ENCODE measurements at regions not wholly inside any gene's neighbourhood (a gene's known extent, or its start where the extent isn't known, plus 50 kb on each side); places are given as distances from the start of the nearest gene placed in this dataset.

- no peaks in the 10 kb centered on the region for H3K79me2 ChIP-seq (ENCODE audit: control insufficient read depth, insufficient read depth, low read length)
- no peaks in the 10 kb centered on the region for H3K27me3 ChIP-seq (ENCODE audit: control insufficient read depth, insufficient read depth, low read length)
- no peak overlapping the region for H3K27ac ChIP-seq (ENCODE audit: insufficient read depth, low read length)
- no peak overlapping the region for H3K4me2 ChIP-seq (ENCODE audit: extremely low read depth, insufficient read depth, low read length)
- TF ChIP-seq, protein P1, sequence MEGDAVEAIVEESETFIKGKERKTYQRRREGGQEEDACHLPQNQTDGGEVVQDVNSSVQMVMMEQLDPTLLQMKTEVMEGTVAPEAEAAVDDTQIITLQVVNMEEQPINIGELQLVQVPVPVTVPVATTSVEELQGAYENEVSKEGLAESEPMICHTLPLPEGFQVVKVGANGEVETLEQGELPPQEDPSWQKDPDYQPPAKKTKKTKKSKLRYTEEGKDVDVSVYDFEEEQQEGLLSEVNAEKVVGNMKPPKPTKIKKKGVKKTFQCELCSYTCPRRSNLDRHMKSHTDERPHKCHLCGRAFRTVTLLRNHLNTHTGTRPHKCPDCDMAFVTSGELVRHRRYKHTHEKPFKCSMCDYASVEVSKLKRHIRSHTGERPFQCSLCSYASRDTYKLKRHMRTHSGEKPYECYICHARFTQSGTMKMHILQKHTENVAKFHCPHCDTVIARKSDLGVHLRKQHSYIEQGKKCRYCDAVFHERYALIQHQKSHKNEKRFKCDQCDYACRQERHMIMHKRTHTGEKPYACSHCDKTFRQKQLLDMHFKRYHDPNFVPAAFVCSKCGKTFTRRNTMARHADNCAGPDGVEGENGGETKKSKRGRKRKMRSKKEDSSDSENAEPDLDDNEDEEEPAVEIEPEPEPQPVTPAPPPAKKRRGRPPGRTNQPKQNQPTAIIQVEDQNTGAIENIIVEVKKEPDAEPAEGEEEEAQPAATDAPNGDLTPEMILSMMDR (conservative IDR thresholded peaks at IDR 0.05 in 1 of 2, IDR thresholded peaks at IDR 0.05 in 1 of 2; ENCODE audit: low read depth in 1 of 2, low read length in 2 of 2): no peak
- TF ChIP-seq EZH2 (IDR thresholded peaks at IDR 0.05; ENCODE audit: low read length, missing control alignments): no peak
- H3K4me3 ChIP-seq (replicated peaks in 1 of 4; ENCODE audit: control extremely low read depth in 1 of 4, insufficient read depth in 1 of 4, low read depth in 3 of 4, low read length in 4 of 4): no peak overlapping the region
- no peak overlapping the region for H3K9ac ChIP-seq (ENCODE audit: insufficient read depth, low read length)
- H3K36me3 ChIP-seq (ENCODE audit: control insufficient read depth, insufficient read depth, low read length): no peaks in the 10 kb centered on the region
- H2AFZ ChIP-seq (ENCODE audit: low read length): no peak overlapping the region
- no peaks in the 10 kb centered on the region for H4K20me1 ChIP-seq (ENCODE audit: control insufficient read depth, extremely low read depth, insufficient read depth, low read length)
- DNase-seq (ENCODE audit: low read depth in 2 of 2): no peak
- no peaks in the 10 kb centered on the region for H3K4me1 ChIP-seq (ENCODE audit: control insufficient read depth, extremely low read depth, insufficient read depth, low read length)
- no peaks in the 10 kb centered on the region for H3K9me3 ChIP-seq (ENCODE audit: control insufficient read depth, insufficient read depth, low read depth, low read length)
Measured at GRCh38 chr9:82616545-82616944, 446.4 kb downstream of the RASEF start.

GRCh38 chr9:82621447-82621846 is 441.5 kb downstream of the RASEF start:
- Histone ChIP-seq H3K4me3 (replicated peaks in 1 of 4; ENCODE audit: control extremely low read depth in 1 of 4, insufficient read depth in 1 of 4, low read depth in 3 of 4, low read length in 4 of 4) (no peak overlapping the region), H3K9me3 (ENCODE audit: control insufficient read depth, insufficient read depth, low read depth, low read length) (no peaks in the 10 kb centered on the region), H3K9ac (ENCODE audit: insufficient read depth, low read length) (no peak overlapping the region), H3K27me3 (ENCODE audit: control insufficient read depth, insufficient read depth, low read length) (no peaks in the 10 kb centered on the region), H3K27ac (ENCODE audit: insufficient read depth, low read length) (no peak overlapping the region), H3K36me3 (ENCODE audit: control insufficient read depth, insufficient read depth, low read length) (no peaks in the 10 kb centered on the region), H4K20me1 (ENCODE audit: control insufficient read depth, extremely low read depth, insufficient read depth, low read length) (no peaks in the 10 kb centered on the region), H3K4me2 (ENCODE audit: extremely low read depth, insufficient read depth, low read length) (no peak overlapping the region), H3K4me1 (ENCODE audit: control insufficient read depth, extremely low read depth, insufficient read depth, low read length) (no peaks in the 10 kb centered on the region), H3K79me2 (ENCODE audit: control insufficient read depth, insufficient read depth, low read length) (no peaks in the 10 kb centered on the region), H2AFZ (ENCODE audit: low read length) (no peak overlapping the region)
- peak; percentile 20 to 54 for DNase-seq (ENCODE audit: low read depth in 2 of 2)
- TF ChIP-seq, protein P1 (conservative IDR thresholded peaks at IDR 0.05 in 1 of 2, IDR thresholded peaks at IDR 0.05 in 1 of 2; ENCODE audit: low read depth in 1 of 2, low read length in 2 of 2): no peak
- no peak for TF ChIP-seq EZH2 (IDR thresholded peaks at IDR 0.05; ENCODE audit: low read length, missing control alignments)

DNA sequence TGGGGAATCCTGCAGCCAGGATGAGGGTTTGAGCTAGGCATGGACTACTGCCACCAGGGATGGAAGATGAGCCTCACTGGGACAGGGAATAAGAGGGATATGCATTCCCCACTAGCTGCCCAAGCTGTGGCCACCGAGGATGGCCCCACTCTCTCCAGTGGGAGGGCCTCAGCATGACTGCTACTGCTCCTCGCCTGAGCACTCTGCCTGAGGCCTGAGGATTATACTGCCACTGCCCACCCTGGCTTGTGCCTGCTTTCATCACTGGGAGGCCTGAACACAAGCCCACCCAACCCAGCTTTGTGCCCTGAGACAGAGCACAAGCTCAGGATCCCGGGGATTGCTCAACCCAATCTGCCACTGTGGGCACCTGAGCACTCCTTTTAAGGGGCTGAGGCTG is 425.6 kb downstream of the RASEF start:
- no peak for TF ChIP-seq EZH2 (IDR thresholded peaks at IDR 0.05; ENCODE audit: low read length, missing control alignments)
- TF ChIP-seq, protein P1 (conservative IDR thresholded peaks at IDR 0.05 in 1 of 2, IDR thresholded peaks at IDR 0.05 in 1 of 2; ENCODE audit: low read depth in 1 of 2, low read length in 2 of 2): no peak
- H3K79me2 ChIP-seq (ENCODE audit: control insufficient read depth, insufficient read depth, low read length): no peaks in the 10 kb centered on the region
- H3K4me3 ChIP-seq (replicated peaks in 1 of 4; ENCODE audit: control extremely low read depth in 1 of 4, insufficient read depth in 1 of 4, low read depth in 3 of 4, low read length in 4 of 4): no peak overlapping the region
- DNase-seq (ENCODE audit: low read depth in 2 of 2): no peak
- no peaks in the 10 kb centered on the region for H3K9me3 ChIP-seq (ENCODE audit: control insufficient read depth, insufficient read depth, low read depth, low read length)
- no peaks in the 10 kb centered on the region for H3K27me3 ChIP-seq (ENCODE audit: control insufficient read depth, insufficient read depth, low read length)
- no peaks in the 10 kb centered on the region for H3K36me3 ChIP-seq (ENCODE audit: control insufficient read depth, insufficient read depth, low read length)
- no peaks in the 10 kb centered on the region for H4K20me1 ChIP-seq (ENCODE audit: control insufficient read depth, extremely low read depth, insufficient read depth, low read length)
- no peak overlapping the region for H3K4me2 ChIP-seq (ENCODE audit: extremely low read depth, insufficient read depth, low read length)
- H3K9ac ChIP-seq (ENCODE audit: insufficient read depth, low read length): no peak overlapping the region
- no peak overlapping the region for H2AFZ ChIP-seq (ENCODE audit: low read length)
- no peak overlapping the region for H3K27ac ChIP-seq (ENCODE audit: insufficient read depth, low read length)
- no peaks in the 10 kb centered on the region for H3K4me1 ChIP-seq (ENCODE audit: control insufficient read depth, extremely low read depth, insufficient read depth, low read length)
